HFFc6 (cell line): ENCODE measurements at regions not wholly inside any gene's neighbourhood (a gene's known extent, or its start where the extent isn't known, plus 50 kb on each side); places are given as distances from the start of the nearest gene placed in this dataset.

Experiments
- DNase-seq: peaks from one replicate; pipeline ENCODE4 v3.0.0-alpha.2; 2018
- H3K27ac Mint-ChIP-seq: 2 replicates; pipeline ENCODE4 v1.8.0; 2020; ENCODE audit warnings: mild to moderate bottlenecking, mixed read lengths
- H3K27me3 Mint-ChIP-seq: 2 replicates; pipeline ENCODE4 v1.8.0; 2021; ENCODE audit warnings: mild to moderate bottlenecking, moderate library complexity, mixed read lengths; ENCODE audit not compliant: insufficient read depth
- H3K36me3 Mint-ChIP-seq: 2 replicates; pipeline ENCODE4 v1.8.0; 2021; ENCODE audit warnings: low read depth, mixed read lengths
- H3K4me1 Mint-ChIP-seq: 2 replicates; pipeline ENCODE4 v1.8.0; 2020; ENCODE audit warnings: low read depth, mixed read lengths
- H3K4me3 Mint-ChIP-seq: 2 replicates; pipeline ENCODE4 v1.8.0; 2020; ENCODE audit warnings: mild to moderate bottlenecking, moderate library complexity, mixed read lengths
- H3K9me3 Mint-ChIP-seq: 2 replicates; pipeline ENCODE4 v1.8.0; 2020; ENCODE audit warnings: mild to moderate bottlenecking, mixed read lengths
- CTCF ChIP-seq: fragments of 200-600 bp; sonication (generic); IDR thresholded peaks from 2 replicates; pipeline ENCODE4 v1.5.0; 2021; ENCODE audit warnings: antibody characterized with exemption, mild to moderate bottlenecking

GRCh38 chr13:83710133-83710515 lies 172.2 kb downstream of the SLITRK1 start:
- peaks cover 45% of the 10 kb centered on the region for H3K4me1 Mint-ChIP-seq
- H3K27ac Mint-ChIP-seq, result peak overlapping the region; percentile 48
- peak; percentile 22 for DNase-seq
- no peak for TF ChIP-seq CTCF
- H3K27me3 Mint-ChIP-seq, result no peaks in the 10 kb centered on the region
- no peak overlapping the region for H3K4me3 Mint-ChIP-seq
- peaks cover 15% of the 10 kb centered on the region for H3K36me3 Mint-ChIP-seq
- no peaks in the 10 kb centered on the region for H3K9me3 Mint-ChIP-seq

GRCh38 chr13:83709426-83710132 lies 172.7 kb downstream of the SLITRK1 start:
- H3K4me3 Mint-ChIP-seq, result no peak overlapping the region
- no peak for TF ChIP-seq CTCF
- no peaks in the 10 kb centered on the region for H3K9me3 Mint-ChIP-seq
- no peak for DNase-seq
- peaks cover 15% of the 10 kb centered on the region for H3K36me3 Mint-ChIP-seq
- peaks cover 45% of the 10 kb centered on the region for H3K4me1 Mint-ChIP-seq
- H3K27ac Mint-ChIP-seq, result peak overlapping the region; percentile 48
- no peaks in the 10 kb centered on the region for H3K27me3 Mint-ChIP-seq

DNA sequence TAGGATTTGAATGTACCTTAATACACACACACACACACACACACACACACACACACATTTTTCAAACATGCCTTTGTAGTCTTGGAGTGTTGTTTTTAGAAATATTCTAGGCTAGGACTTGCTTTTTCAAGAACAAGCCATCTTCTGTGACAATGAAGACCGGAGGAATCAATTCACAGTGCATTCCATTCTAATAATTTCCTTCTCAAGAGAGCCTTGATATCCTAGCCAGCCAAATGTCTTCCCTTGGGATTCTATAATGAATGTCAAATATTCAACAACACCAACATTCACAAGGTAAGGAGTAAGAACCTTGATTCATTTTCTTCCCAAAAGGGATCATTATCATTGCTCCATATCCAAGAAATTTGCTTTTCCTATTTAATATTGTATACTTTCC lies 180.3 kb downstream of the SLITRK1 start:
- Mint-ChIP-seq H3K4me1 (peaks cover 36% of the 10 kb centered on the region), H3K27me3 (no peaks in the 10 kb centered on the region), H3K4me3 (no peak overlapping the region), H3K27ac (no peak overlapping the region), H3K36me3 (peaks cover 11% of the 10 kb centered on the region; the same call in 1 of the 2 replicates), H3K9me3 (no peaks in the 10 kb centered on the region)
- no peak for TF ChIP-seq CTCF
- DNase-seq, result no peak

GRCh38 chr13:83692800-83693199 lies 189.5 kb downstream of the SLITRK1 start:
- H3K36me3 Mint-ChIP-seq, result peaks cover 4% of the 10 kb centered on the region; the same call in 1 of the 2 replicates
- TF ChIP-seq CTCF, result no peak
- no peak overlapping the region for H3K27ac Mint-ChIP-seq
- DNase-seq, result no peak
- H3K4me1 Mint-ChIP-seq, result peaks cover 31% of the 10 kb centered on the region
- no peaks in the 10 kb centered on the region for H3K9me3 Mint-ChIP-seq
- H3K4me3 Mint-ChIP-seq, result no peak overlapping the region
- H3K27me3 Mint-ChIP-seq, result no peaks in the 10 kb centered on the region

- DNase-seq, result peak; percentile 63
- peaks cover 4% of the 10 kb centered on the region; the same call in 1 of the 2 replicates for H3K36me3 Mint-ChIP-seq
- no peak overlapping the region for H3K4me3 Mint-ChIP-seq
- H3K27ac Mint-ChIP-seq, result peak overlapping the region; percentile 57
- H3K27me3 Mint-ChIP-seq, result no peaks in the 10 kb centered on the region
- TF ChIP-seq CTCF, result no peak
- H3K9me3 Mint-ChIP-seq, result no peaks in the 10 kb centered on the region
- H3K4me1 Mint-ChIP-seq, result peaks cover 31% of the 10 kb centered on the region
These were observed 190.3 kb downstream of the SLITRK1 start for GRCh38 chr13:83691966-83692365.
